Right renal cortex interstitium (tissue), 3 donors: ENCODE measurements at regions not wholly inside any gene's neighbourhood (a gene's known extent, or its start where the extent isn't known, plus 50 kb on each side); places are given as distances from the start of the nearest gene placed in this dataset.
"Not testable (repeated sequence)": the region's sequence is repeated elsewhere in the genome, so short reads cannot be mapped to it uniquely, and the experiment has no call there.

ENCODE experiments used
- DNase-seq, 3 donors: peaks; one replicate each; pipeline ENCODE4 v3.0.0-alpha.2; 2013; ENCODE audit warnings: low read depth in 3 of 3, low spot score in 2 of 3

- DNase-seq, result no peak
Measured at GRCh38 chr4:152073351-152074087, 312.7 kb upstream of the GATB start.

DNA sequence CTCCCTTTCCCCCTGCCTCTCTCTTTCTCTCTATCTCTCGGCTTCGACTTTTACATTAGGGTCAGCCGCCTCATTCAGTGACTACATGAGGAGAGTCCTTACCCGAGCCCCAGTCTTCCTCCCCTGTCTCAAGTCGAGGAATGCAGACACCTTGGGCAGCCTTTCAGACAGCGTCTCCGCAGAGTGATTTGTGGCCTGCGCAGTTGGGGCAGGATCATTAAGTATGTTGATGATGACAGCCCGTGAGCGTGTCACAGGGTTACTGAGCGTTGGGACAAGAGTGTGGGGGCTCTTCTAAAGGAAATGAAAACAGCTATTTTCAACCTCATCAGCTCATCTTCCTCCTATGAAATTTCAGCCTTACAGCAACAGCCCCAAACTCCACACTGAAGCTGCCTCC lies 312.1 kb upstream of the GATB start:
- DNase-seq, result no peak

DNA sequence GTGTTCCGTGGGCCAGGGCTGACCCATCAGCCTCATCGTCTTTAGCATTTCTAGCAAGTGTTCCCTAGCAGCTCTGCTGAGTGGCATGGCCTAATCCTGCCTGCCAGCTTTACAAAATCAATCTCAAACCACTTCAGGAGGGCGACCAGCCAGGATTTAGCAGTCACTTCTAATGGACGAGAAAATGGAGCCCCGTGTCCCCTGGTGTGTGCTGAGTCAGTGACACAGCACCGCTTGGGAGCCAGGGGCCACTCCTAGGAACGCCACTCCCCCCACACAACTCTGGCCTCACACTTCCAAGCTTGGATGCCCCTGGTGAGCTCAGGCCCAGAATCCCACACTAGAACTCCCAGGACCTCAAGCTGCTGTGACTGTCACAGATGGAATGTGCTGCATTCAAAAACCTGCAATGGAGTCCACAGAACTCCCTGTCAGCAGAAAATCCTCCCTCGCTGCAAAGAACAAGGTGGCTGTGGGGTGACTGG lies 311.2 kb upstream of the GATB start:
- no peak for DNase-seq

DNA sequence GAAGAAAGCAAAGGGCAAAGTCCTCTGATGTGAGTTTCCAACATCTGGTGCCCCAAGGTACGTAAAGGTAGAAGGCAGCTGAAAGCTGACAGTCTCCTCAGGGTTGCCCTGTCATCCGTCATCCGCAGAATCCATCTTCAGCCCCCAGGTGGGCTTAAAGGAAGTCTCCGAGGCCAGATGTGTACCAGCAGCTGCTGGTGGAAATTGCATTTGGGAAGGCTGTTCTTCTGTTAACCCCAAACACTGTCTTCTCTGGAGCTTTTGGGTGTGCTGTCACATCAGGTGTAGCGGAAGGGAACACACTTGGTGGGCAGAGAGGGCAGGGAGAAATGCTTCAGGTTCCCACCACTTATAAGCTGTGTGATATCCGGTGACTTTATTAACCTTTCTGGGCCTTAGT lies 310.0 kb upstream of the GATB start:
- DNase-seq, result no peak

GRCh38 chr4:152068866-152069265 lies 308.1 kb upstream of the GATB start:
- no peak for DNase-seq

- DNase-seq, result no peak
Measured at GRCh38 chr4:152065545-152065944, 304.7 kb upstream of the GATB start.

DNA sequence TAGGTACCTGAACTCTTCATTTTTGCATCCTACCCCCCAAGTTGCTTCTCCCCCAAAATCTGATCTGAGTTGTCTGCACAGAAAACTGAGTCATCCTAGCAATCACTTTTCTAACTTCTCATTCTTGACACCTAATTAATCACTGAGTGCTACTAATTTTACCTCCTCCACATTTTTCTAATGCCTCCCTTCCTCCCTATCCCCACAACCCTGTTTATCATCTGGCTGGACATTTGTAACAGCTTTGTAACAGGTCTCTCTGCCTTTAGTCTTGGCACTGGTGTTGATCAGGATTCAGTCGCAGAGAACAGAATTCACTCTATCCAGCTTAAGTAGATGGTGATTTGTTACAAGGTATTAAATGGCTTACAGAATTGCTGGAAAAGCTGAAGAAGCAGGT lies 303.9 kb upstream of the GATB start:
- DNase-seq, result no peak

GRCh38 chr4:152064282-152064681 lies 303.5 kb upstream of the GATB start:
- no peak for DNase-seq

GRCh38 chr4:152063621-152064240 lies 302.9 kb upstream of the GATB start:
- DNase-seq, result no peak

GRCh38 chr4:152062936-152063620 lies 302.3 kb upstream of the GATB start:
- no peak for DNase-seq

GRCh38 chr4:152054731-152055130 lies 293.9 kb upstream of the GATB start:
- no peak for DNase-seq

DNA sequence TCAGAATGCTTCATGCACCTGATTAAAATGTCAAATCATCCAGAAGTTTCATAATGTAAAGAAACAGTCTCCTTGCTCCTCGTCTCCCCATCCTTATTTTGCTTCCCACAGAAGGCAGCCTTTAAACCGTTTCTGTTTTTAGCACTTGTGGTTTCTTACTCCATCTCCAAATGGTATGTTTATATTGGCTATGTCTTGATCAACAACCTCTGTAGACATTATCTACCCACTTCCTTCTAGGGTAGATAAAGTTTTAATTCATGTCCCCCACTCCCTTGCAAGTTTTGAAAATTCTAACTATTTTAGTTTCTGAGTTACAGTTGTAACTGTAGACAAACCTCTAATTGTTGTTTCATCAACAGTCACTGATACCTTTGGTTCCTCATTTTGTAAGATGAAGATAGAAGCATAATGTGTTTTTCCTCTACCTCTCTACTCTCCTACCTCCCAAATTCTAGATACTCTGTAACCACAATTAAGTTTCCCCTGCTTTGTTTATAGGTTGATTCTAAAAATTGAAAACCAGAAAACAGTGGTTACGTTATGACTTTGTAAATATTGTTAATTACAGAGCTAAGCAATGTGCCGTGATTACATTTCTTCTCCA lies 291.7 kb upstream of the GATB start:
- no peak for DNase-seq

- not testable (repeated sequence) for DNase-seq
Measured at GRCh38 chr4:152051332-152051731, 290.5 kb upstream of the GATB start.

DNA sequence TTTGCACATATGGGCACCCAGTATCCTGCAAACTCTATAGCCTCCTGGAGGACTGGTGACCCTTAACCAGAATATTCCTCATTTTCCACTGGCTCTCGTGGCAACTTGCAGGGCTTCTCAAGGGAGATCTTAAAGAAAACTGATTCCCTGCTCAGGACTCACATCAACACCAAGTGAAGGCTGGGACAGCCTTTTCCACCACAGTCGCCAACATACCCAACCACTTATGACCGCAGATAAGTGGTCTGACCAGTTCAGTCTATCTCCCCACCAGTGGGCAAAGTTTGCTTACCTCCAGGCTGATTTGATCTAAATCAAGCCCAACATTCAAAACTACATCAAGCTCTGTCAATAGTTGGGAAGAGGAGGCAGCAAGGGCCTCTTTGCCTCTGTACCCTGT lies 289.3 kb upstream of the GATB start:
- no peak for DNase-seq

DNA sequence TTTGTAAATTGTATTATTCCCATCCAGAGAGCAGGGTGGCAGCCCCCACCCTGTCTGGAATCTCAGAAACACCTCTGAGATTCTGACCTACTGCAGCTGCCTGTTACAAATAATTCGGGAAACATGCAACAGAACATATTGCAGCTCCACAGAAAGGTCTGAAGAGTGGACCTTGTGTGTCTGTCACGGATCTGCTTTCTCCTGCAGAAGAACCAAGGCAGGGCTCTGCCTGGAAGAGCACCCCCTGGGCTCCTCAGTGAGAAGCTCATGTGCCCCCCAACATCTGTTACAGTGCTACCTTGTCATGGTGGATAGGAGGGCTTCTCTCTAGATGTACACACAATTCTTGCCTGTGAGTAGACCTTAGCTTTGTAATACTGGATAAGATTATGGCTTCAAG lies 286.6 kb upstream of the GATB start:
- DNase-seq, result no peak

- peak in 1 of 3 donors; percentile 53 for DNase-seq
Measured at GRCh38 chr4:152045807-152046571, 285.2 kb upstream of the GATB start.

GRCh38 chr4:152045449-152045806 lies 284.6 kb upstream of the GATB start:
- peak in 1 of 3 donors; percentile 21 for DNase-seq

DNA sequence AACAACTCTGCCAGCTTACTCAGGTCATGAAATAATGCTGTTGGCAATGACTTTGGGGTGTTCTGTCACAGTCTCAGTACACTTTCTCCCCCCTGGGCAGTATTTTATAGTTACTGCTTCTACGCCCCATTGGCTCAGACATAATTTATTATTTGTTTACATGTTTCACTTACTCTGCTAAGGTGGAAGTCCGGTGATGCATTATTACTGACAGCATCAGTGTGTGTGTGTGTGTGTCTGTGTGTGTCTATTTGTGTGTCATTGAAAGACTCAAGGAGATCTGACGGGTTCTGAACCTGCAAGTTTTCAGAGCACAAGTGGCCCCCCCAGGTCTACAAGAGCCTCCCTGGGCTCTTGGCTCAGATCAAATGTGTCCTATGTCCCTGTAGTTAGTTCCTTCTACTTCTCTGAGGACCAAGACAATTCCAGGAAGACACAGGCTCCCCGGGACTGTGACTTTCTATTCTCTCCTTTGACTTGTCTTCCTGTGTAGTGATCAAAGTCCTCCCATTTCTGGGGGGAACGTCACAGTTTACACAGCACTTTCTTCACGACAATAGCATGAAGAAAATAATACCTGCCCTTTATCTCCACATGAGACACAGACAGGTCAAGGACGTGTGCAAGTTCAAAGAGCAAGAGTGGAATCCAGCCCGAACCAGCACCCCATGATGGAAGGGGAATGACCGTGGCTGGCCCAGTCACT lies 283.7 kb upstream of the GATB start:
- DNase-seq, result peak in 1 of 3 donors; percentile 47

DNA sequence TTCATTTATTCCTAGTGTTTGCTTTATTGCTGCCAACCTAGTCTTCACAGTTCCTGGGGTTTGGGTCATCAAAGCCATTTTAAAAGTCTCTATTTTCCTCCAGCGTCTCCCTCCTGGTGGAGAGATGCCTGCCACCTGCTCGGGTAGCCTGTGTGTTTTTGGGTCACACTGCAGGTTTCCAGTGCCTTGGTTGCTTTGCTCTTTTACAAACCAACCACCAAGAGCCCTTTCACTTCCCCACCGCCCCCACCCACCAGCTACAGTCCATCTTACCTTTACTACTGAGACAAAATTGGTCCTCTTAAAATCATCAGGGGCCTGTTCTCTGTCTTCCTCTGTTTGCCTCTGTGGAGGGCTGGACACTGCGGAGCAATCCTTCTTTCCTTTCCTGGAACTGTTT lies 280.5 kb upstream of the GATB start:
- no peak for DNase-seq

GRCh38 chr4:152039691-152040090 lies 278.9 kb upstream of the GATB start:
- DNase-seq, result no peak
